Inflammatory macrophage treated with lipopolysaccharide for 4 hours (primary cell): ENCODE measurements at regions not wholly inside any gene's neighbourhood (a gene's known extent, or its start where the extent isn't known, plus 50 kb on each side); places are given as distances from the start of the nearest gene placed in this dataset.
"Not testable (repeated sequence)": the region's sequence is repeated elsewhere in the genome, so short reads cannot be mapped to it uniquely, and the experiment has no call there.

ENCODE experiments used
- DNase-seq: peaks from one replicate; pipeline ENCODE4 v3.0.0-alpha.2; 2020

- no peak for DNase-seq
Observed at GRCh38 chr6:94213226-94213625, 793.9 kb upstream of the EPHA7 start.

GRCh38 chr6:94196891-94197290 is 777.5 kb upstream of the EPHA7 start:
- DNase-seq = no peak

GRCh38 chr6:94190030-94190429 is 770.7 kb upstream of the EPHA7 start:
- DNase-seq = no peak

GRCh38 chr6:94184666-94185464 is 765.5 kb upstream of the EPHA7 start:
- DNase-seq = no peak

- no peak for DNase-seq
Observed at GRCh38 chr6:94177429-94177828, 758.1 kb upstream of the EPHA7 start.

- DNase-seq = no peak
Observed at GRCh38 chr6:94175465-94175864, 756.1 kb upstream of the EPHA7 start.

GRCh38 chr6:94163877-94164276 is 744.5 kb upstream of the EPHA7 start:
- no peak for DNase-seq

- no peak for DNase-seq
Observed at GRCh38 chr6:94150886-94151285, 731.5 kb upstream of the EPHA7 start.

GRCh38 chr6:94144807-94145206 is 725.4 kb upstream of the EPHA7 start:
- no peak for DNase-seq

- not testable (repeated sequence) for DNase-seq
Observed at GRCh38 chr6:94137178-94137577, 717.8 kb upstream of the EPHA7 start.

- DNase-seq = no peak
Observed at GRCh38 chr6:94133106-94133505, 713.7 kb upstream of the EPHA7 start.

- DNase-seq = no peak
Observed at GRCh38 chr6:94131271-94131670, 711.9 kb upstream of the EPHA7 start.

- no peak for DNase-seq
Observed at GRCh38 chr6:94130478-94130877, 711.1 kb upstream of the EPHA7 start.

- no peak for DNase-seq
Observed at GRCh38 chr6:94129926-94130325, 710.6 kb upstream of the EPHA7 start.

GRCh38 chr6:94127716-94128115 is 708.4 kb upstream of the EPHA7 start:
- no peak for DNase-seq

GRCh38 chr6:94124333-94124732 is 705.0 kb upstream of the EPHA7 start:
- no peak for DNase-seq

GRCh38 chr6:94121094-94121493 is 701.7 kb upstream of the EPHA7 start:
- DNase-seq = no peak

GRCh38 chr6:94099072-94099471 is 679.7 kb upstream of the EPHA7 start:
- no peak for DNase-seq

GRCh38 chr6:94095961-94096360 is 676.6 kb upstream of the EPHA7 start:
- no peak for DNase-seq

- no peak for DNase-seq
Observed at GRCh38 chr6:94089941-94090340, 670.6 kb upstream of the EPHA7 start.

GRCh38 chr6:94088870-94089269 is 669.5 kb upstream of the EPHA7 start:
- no peak for DNase-seq

GRCh38 chr6:94074764-94075163 is 655.4 kb upstream of the EPHA7 start:
- DNase-seq = no peak

- DNase-seq = no peak
Observed at GRCh38 chr6:94071835-94072234, 652.5 kb upstream of the EPHA7 start.

GRCh38 chr6:94065707-94066337 is 646.5 kb upstream of the EPHA7 start:
- no peak for DNase-seq

GRCh38 chr6:94052749-94053148 is 633.4 kb upstream of the EPHA7 start:
- no peak for DNase-seq
